Mesothelial cell of epicardium (in vitro differentiated cells): ENCODE measurements at regions not wholly inside any gene's neighbourhood (a gene's known extent, or its start where the extent isn't known, plus 50 kb on each side); places are given as distances from the start of the nearest gene placed in this dataset.

Source experiments
- DNase-seq, 2 experiments: peaks; one replicate each; pipeline ENCODE4 v3.0.0; 2021; ENCODE audit warnings: low spot score in 2 of 2; ENCODE audit not compliant: unreplicated experiment in 2 of 2
- H3K27ac Mint-ChIP-seq: 2 replicates; pipeline ENCODE4 v1.8.0; 2021; ENCODE audit warnings: mixed read lengths
- H3K27me3 Mint-ChIP-seq: 2 replicates; pipeline ENCODE4 v1.8.0; 2021; ENCODE audit warnings: low read depth, mixed read lengths
- H3K36me3 Mint-ChIP-seq: 2 replicates; pipeline ENCODE4 v1.8.0; 2021; ENCODE audit warnings: mixed read lengths
- H3K4me1 Mint-ChIP-seq: 2 replicates; pipeline ENCODE4 v1.8.0; 2021; ENCODE audit warnings: mixed read lengths
- H3K4me3 Mint-ChIP-seq: 2 replicates; pipeline ENCODE4 v1.8.0; 2021; ENCODE audit warnings: mild to moderate bottlenecking, moderate library complexity, mixed read lengths
- H3K9me3 Mint-ChIP-seq: 2 replicates; pipeline ENCODE4 v1.8.0; 2021; ENCODE audit warnings: mixed read lengths
- CTCF ChIP-seq: fragments of 200-600 bp; sonication (generic); IDR thresholded peaks from one replicate; pipeline ENCODE4 v1.5.0; 2021; ENCODE audit warnings: antibody characterized with exemption; ENCODE audit not compliant: unreplicated experiment

- no peak for TF ChIP-seq CTCF
- Mint-ChIP-seq H3K27ac (no peak overlapping the region), H3K9me3 (peaks cover 4% of the 10 kb centered on the region), H3K27me3 (peaks cover 10% of the 10 kb centered on the region), H3K36me3 (no peaks in the 10 kb centered on the region), H3K4me3 (no peak overlapping the region), H3K4me1 (peaks cover 6% of the 10 kb centered on the region)
- DNase-seq: no peak
Observed at GRCh38 chr1:29397981-29398380, 161.7 kb downstream of the PTPRU start.

GRCh38 chr1:29397256-29397590, 160.9 kb downstream of the PTPRU start:
- Mint-ChIP-seq H3K27me3 (peaks cover 2% of the 10 kb centered on the region), H3K4me3 (no peak overlapping the region), H3K27ac (no peak overlapping the region), H3K4me1 (peaks cover 6% of the 10 kb centered on the region), H3K9me3 (peaks cover 4% of the 10 kb centered on the region), H3K36me3 (no peaks in the 10 kb centered on the region)
- no peak for TF ChIP-seq CTCF
- no peak for DNase-seq

- H3K27me3 Mint-ChIP-seq: peaks cover 2% of the 10 kb centered on the region
- peaks cover 4% of the 10 kb centered on the region for H3K9me3 Mint-ChIP-seq
- no peaks in the 10 kb centered on the region for H3K36me3 Mint-ChIP-seq
- no peak overlapping the region for H3K4me3 Mint-ChIP-seq
- peaks cover 9% of the 10 kb centered on the region for H3K4me1 Mint-ChIP-seq
- TF ChIP-seq CTCF: no peak
- peak in 1 of 2 experiments; percentile 34 for DNase-seq
- H3K27ac Mint-ChIP-seq: no peak overlapping the region
Observed at GRCh38 chr1:29396438-29397255, 160.3 kb downstream of the PTPRU start.

GRCh38 chr1:29395736-29396437, 159.6 kb downstream of the PTPRU start:
- H3K27ac Mint-ChIP-seq: no peak overlapping the region
- peak in 1 of 2 experiments; percentile 19 for DNase-seq
- TF ChIP-seq CTCF: no peak
- no peak overlapping the region for H3K4me3 Mint-ChIP-seq
- peaks cover 4% of the 10 kb centered on the region for H3K9me3 Mint-ChIP-seq
- peaks cover 13% of the 10 kb centered on the region for H3K4me1 Mint-ChIP-seq
- no peaks in the 10 kb centered on the region for H3K36me3 Mint-ChIP-seq
- no peaks in the 10 kb centered on the region for H3K27me3 Mint-ChIP-seq

- Mint-ChIP-seq H3K9me3 (peaks cover 3% of the 10 kb centered on the region), H3K4me1 (peaks cover 23% of the 10 kb centered on the region), H3K27me3 (no peaks in the 10 kb centered on the region), H3K36me3 (no peaks in the 10 kb centered on the region), H3K4me3 (no peak overlapping the region), H3K27ac (no peak overlapping the region)
- TF ChIP-seq CTCF: no peak
- DNase-seq: peak in 1 of 2 experiments; percentile 33
Observed at GRCh38 chr1:29394521-29395225, 158.4 kb downstream of the PTPRU start.
